Anterior cingulate cortex (tissue), 58 donors: ENCODE measurements at regions not wholly inside any gene's neighbourhood (a gene's known extent, or its start where the extent isn't known, plus 50 kb on each side); places are given as distances from the start of the nearest gene placed in this dataset.
A peak's percentile ranks its signal among the peaks of the same experiment; 100 is the strongest.
"Not testable (repeated sequence)": the region's sequence is repeated elsewhere in the genome, so short reads cannot be mapped to it uniquely, and the experiment has no call there.

Source experiments
- DNase-seq, 58 donors: peaks; one replicate each; lab custom pipeline; 2025; lab: John Stamatoyannopoulos, UW

DNA sequence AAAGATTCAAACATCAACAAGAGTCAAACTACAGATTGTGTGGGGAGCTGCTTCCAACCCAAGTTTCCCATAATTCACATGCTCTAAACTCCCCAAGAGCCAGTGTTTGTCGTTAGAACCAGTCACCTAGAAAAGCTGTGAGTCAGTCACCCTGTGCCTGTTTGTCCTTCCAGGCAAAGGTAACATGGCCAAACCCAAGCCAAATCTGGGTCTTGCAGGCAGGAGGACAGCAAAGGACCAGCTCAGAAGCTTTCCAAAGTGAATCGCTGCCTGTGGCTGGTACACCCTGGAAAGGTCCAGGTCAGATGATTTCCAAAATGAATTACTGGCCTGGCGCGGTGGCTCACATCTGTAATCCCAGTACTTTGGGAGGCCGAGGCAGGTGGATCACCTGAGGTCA is 251.5 kb downstream of the FAM43A start:
- no peak for DNase-seq

DNA sequence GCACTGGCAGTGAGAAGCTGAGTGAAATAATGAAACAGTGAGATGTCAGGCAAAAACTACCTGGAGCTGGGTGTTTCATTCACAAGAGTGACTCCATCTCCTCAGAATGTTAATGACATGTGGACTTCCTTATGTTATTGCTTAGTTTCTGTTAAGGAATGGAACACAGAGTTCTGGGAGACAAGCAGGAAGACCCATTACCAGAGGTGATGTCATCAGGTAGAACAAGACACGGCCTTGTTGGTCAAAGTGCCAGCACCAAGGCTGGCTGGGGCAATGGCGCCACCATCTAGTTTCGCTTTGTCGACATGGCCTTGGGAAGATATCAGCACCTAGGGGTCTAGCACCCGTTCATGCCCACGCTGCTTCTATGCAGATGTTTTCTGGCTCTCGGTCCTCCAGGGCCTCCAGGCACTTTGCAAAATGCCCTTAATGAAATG is 252.2 kb downstream of the FAM43A start:
- no peak for DNase-seq

DNA sequence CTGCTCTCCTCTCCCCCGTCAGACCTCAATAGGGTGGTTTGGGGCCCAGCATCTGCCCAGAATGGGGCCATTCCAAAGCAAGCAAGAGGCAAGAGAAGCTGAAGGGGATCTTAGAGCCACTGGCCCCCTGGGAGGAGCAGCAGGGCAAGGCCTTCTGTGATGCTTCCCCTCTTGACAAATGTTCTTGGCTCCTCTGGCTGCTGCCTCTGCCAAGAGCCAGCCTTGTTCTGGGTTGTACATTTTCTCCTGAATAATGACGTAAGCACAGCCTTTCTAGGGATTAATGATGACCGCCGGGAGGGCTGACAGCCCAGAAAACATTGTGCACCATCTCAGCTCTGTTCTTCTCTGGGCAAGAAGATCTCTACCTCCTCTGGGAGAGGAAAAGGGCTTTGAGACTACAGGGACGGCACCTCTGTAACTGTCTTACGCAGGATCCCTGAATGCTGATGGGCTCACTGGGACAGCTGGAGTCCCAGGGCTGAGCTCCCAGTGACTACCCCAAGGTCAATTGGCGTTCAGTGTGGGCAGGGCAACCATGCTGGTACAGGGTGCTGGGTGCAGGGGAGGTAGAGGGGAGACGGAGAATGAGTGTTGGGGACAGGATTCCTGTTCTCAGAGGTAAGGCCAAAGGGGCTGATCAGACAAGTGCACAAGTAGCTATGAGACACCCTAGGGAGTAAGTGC is 253.3 kb downstream of the FAM43A start:
- peak in 24 of 58 donors; percentile 7 to 69 (median 20) for DNase-seq

DNA sequence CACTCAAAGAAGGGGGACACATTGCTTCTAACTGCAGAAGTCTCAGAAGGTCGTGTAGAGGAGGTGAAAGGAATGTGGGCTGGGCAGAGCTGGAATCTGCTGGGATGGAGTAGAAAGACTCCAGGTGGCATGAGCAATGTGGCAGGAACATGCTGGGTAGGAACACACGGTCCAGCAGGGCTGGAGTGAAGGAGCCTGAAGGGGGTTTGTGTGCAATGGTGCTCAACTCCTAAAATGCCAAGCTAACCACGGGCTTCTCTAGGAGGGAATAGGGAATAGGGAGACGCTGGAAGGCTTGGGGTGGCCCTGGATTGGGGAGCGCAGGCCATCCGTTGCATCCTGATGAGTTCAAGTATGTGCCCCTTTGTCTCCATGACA is 253.8 kb downstream of the FAM43A start:
- DNase-seq, result no peak

DNA sequence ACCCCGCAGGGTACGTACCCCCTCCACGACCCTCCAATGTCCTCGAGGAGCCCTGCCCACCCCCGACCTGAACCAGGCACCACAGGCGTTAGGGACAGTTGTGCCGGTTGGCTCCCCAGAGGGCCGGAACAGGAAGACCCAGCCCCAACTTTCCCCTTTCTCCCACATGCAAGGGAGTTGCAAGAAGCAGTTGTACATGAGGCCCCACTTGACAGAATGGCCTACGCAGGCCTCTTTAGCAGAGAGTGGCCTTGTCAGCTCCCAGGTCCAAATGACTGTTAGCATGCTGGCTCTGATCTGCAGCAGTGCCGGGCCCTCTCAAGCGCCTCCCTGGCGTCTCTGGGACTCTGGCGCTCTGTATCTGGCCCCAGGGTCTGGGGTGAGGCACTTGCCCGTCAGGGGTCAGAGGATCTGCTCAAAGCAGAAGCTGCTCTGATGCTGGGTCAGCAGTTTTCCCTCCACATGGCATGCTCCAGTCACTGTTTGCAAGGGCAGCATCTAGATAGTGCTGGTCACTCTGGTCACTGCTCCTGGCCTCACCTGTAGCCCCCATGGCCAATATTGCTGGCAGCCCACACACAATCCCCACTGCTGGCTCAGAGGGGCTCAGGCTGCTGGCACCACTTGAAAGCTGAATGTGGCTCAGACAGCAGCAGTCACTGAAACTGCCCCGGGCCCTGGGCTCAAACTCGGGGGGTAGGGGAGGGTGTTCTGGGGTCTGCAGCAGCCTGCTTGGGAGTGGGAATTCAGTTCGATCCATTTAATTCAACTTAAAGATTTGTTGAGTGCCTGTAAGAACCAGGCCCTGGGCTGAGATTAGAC is 254.5 kb downstream of the FAM43A start:
- DNase-seq, result peak in 1 of 58 donors; percentile 9

DNA sequence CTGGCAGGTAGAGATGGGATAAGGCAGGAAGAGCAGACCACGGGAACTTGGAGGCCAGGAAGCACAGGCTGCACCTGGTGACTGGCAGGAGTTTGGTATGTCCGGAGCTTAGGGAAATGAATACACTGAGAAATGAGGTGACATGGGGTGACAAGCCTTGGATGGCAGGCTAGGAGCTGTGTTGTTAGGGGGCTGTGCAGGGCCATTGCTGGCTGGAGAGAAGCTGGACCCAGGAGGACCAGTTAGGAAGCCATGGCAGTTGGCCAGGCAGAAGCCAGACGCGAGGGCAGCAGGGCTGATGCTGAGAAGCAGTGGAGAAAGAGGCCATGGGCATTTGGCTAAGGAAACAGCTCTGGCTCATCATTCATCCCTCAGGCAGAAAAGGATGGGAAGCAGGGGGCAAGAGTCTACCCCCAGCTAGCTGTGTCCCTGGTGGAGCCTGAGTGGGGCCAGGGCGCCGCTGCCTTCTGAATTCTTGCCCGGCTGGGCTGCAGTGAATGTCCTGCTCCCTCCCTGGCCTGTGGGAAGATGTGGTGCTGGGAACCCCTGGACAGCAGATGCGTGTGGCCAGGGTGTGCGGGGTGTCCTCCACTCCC is 255.8 kb downstream of the FAM43A start:
- DNase-seq, result no peak

DNA sequence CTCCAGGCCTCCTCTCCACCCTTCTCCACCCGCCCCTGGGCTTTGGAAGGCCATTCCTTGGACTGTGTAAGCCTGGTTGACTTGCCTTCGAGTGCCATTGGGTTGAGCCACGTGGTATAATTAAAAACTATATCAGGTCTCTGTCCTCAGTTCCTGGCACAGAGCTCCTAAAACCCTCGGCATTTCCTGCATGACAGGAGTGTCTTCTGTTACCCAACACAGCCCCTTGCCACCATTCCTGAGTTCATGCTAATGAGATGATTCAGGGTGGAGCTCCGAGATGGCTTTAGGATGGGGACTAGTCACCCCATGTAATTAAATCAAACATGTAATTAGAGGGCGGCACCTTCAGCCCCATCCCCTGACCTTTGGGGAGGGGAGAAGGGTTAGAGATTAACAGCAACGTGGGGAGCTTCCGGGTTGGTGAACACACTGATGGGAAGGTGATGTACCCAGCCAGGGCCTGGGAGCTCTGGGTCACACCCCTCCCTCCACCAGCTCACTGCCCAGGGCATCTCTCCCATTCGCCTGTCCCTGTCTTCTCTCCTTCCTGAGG is 256.4 kb downstream of the FAM43A start:
- DNase-seq, result no peak

DNA sequence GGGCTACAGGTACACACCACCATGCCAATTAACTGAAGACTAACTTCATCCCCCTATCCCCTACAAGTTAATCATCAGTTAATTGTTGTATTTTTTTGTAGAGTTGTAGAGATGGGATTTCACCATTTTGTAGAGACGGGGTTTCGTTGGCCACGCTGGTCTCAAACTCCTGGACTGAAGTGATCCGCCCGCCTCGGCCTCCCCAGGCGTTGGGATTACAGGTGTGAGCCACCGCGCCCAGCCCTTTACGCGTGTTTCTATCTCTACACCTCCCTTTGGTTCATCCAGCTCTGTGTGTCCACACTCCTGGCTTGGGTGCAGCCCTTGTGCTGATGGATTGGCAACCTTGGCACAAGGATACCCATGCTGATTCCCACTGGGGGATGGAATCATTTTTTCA is 258.8 kb downstream of the FAM43A start:
- no peak for DNase-seq

DNA sequence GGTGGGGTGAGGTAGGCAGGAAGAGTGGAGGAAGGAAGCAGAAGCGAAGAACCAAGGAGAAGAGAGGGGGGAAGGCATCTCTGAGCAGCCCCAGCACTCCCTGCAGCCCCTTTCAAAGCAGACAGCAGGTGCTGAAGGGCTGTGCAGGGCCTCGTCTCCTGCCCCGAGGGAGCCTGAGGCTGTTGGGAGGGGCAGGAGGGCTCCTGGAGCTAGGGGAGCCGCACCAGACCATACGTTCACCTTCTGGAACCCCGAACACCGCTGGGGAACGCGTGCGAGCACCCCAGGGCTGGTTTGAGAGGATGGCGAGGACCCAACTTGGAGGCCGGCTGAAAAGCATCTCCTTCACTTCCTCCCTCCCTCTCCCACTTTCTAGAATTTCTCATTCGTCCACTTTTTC is 259.8 kb downstream of the FAM43A start:
- no peak for DNase-seq

DNA sequence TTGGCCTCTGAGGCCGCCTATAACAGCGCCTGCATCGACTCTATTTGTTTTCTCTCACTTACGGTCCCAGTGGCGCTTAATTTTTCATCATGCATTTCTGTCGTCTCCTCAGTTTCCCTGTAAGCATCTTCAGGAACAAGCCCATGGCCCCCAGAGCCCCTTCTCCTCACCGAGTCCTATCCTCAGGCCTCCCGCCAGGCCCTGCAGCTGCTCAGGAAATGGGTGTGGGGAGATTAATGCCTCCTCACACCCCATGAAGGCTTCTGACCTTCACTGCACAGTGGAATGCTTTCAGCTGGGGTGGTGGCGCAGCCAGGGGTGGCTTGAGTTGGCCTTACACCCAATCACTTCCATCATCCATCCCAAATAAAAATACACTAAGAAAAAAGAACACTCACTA is 260.4 kb downstream of the FAM43A start:
- no peak for DNase-seq

DNA sequence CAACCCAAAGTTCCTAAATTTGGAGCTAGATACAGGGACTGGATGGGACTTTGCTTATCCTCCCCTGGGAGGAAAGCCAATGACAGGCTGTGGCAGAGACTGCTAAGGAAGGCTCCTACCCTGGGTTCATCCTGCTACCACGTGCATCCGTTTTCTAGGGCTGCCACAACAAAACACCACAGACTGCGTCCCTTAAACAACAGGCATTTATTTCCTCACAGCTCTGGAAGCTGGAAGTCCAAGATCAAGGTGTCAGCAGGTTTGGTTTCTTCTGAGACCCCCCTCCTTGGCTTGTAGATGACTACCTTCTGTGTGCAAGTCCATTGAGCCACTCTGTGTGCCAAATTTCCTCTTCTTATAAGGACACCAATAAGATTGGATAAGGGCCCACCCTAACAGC is 263.9 kb downstream of the FAM43A start:
- DNase-seq, result no peak

DNA sequence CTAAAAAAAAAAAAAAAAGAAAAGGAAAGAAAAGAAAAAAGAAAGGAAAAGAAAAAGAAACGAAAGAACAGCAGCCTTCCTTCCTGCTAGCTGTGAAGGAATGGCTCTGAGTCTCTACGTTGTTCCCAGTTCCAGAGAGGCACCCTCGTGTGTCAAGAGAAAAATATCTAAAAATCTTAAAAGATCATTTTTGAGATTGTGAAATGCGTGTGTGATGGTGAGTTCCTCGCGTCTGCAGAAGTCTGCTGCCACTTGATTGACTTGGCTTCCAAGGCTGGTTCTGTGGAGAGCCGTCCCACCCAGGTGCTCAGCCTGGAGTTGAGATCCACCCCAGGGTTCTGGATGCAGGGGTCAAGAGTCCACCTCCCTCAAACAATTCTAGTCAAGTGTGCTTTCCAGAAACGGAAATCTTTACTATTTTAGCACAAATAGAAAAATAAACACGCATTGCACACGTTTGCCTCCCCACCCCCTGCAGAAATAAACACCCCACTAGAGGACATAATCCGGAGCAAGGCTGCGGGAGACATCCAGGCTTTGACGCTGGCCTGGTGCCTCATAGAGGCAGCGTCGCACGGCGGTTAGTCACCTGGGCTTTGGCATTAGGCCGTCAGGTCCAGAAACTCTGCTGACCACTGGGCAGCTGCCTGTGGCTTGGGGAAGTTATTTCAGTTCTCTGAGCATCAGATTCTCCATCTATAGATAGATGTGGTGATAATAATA is 265.4 kb downstream of the FAM43A start:
- DNase-seq, result no peak

DNA sequence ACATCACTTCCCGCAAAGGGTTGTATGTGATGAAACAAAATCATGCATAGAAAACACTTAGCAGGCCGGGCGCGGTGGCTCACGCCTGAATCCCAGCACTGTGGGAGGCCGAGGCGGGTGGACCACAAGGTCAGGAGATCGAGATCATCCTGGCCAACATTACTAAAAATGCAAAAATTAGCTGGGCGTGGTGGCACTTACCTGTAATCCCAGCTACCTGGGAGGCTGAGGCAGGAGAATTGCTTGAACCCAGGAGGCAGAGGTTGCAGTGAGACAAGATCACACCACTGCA is 265.9 kb downstream of the FAM43A start:
- DNase-seq, result not testable (repeated sequence)

DNA sequence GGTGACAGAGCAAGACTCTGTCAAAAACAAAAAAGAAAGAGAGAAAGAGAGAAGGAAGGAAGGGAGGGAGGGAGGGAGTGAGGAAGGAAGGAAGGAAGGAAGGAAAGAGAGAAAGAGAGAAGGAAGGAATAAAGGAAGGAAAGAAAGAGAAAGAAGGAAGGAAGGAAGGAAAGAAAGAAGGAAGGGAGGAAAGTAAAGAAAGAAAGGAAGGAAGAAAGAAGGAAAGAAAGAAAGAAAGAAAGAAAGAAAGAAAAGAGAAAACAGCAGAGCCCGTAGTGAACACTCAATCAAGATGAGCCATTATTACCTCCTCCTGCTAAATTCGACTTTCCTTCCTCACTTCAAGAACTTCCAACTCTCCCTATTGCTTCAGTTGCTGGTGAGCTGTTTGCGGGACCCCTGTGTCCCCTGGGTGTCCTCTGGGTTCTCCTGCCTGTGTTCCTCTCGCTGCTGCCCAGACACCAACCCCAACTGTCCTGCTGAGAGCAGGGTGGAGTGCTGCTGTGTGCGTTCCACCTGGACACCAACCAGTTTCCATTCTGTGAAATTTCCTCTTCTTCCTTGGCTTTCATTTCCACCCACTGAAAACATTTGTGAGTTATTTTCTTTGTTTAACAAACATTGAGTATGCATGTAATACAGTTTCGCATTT is 266.4 kb downstream of the FAM43A start:
- no peak for DNase-seq

DNA sequence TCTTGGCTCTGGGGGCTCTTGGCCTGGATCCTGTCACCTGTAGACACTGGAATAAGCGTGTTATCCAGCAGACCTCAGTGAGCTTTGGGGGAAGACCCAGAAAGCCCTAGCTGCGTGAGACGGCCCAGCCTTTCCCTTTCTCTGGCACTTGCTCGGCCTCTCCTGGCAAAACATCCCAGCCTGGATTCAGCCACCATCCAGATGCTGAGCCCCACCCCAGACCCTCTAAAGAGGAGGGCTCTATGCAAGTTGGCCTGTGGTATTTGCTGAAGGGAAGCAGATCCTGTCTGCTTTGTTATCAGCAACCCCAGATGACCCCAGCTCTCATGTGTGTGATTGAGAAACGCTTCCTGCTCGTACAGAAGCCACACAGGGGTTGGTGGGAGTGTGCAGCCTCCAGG is 267.2 kb downstream of the FAM43A start:
- no peak for DNase-seq

DNA sequence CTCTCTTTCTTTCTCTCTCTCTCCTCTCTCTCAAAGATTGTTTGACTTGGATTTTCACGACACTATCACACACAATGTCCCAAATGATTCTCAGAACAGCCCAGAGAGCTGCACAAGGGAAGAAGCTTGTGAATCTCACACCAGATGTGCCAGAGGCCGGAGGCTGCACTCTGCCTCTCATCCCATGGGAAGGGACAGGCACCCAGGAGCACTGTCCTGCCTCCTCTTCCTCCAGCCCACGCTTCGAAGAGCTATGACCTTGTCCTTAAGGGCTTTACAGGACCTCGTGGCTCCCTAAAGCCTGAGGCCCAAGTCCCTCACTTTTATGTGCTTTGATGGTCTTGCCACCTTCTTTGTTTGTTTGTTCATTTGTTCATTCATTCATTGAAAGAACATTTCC is 267.6 kb downstream of the FAM43A start:
- DNase-seq, result no peak

DNA sequence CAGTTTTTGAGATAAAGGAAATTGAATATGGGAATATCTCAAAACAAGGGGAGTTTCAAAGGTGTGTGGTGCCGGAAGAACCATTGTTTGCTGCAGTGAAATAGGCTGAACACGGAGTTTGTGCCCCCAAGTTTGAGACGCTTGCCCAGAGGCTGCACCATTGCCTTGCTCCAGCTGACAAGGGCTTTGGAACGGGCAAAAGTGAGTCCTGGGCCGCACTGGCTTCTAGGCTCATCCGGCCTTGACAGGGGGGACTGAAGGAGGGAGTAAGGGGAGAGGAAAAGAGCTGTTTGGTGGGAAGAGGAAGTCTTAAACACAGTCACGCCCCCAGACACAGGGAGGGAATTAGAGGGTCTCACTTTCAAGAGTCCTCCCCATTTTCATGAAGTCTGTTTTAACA is 269.9 kb downstream of the FAM43A start:
- no peak for DNase-seq

DNA sequence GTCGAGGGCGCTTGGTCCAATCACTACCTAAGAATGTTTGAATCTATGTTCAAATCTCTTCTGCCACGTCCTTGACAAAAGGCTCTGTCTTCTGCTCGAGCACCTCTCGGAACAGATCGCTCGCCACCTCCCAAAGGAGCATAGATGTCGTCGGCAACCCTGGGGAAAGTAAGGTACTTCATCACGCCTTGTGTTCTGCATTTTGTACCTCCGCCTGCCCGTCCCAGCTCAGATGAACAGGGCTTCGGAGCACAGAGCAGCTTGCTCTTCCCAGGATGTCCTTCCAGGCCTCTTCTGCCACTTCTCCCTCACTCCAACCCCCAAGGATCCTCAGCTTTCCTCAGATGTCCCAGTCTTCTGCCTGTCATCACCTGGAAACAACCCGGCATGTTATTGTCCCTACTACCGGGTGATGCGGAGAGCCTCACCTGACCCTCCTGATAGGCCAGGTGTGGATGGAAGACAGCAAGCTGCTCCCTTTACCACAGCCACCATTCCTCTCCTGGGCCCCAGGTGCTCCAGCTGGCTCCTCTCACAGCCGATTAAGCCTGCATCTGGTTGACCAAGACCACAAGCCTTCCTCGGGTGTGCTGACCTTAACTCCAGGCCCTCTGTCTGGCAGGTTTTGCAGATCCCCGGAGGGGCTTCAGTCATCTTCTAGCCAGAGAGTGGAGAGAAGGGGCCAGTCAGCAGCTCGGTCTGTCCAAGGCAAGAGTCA is 270.5 kb downstream of the FAM43A start:
- no peak for DNase-seq

DNA sequence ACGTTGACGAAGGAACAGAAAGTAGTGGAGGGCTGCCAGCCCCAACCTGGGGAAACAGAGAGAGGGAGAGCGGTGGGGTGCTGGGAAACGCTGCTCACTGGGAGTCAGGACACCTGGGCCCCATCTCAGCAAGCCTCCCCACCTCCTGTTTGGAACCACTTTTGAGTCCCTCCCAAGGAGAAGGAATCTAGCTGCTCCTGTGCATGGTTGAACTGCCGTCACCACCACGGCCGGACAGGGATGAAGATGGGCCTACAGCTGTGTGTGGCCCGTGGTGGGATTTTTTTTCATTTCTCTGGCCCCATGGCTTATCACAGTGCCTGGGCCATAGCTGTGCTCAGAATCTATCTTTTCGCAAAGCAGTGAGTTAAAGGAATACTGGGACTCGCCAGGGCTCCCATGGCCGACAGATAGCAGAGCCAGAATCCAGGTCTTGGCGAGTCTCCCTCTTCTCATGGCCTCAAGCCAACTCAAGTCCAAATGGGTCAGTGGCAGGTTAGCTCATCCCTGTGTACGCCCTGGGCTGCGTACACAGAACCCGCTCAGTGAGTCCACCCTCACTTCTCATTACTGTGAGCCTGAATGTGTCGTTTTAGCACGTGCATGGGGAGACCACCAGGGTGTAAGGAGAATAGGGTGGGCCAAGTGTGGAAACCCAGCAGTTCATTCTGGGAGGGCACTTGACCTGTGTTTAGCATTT is 271.2 kb downstream of the FAM43A start:
- no peak for DNase-seq
